Right hindlimb (tissue), 1 donor: ENCODE measurements at regions not wholly inside any gene's neighbourhood (a gene's known extent, or its start where the extent isn't known, plus 50 kb on each side); places are given as distances from the start of the nearest gene placed in this dataset.

ENCODE experiments used
- DNase-seq: peaks from one replicate; pipeline ENCODE4 v3.0.0-alpha.2; 2018

GRCh38 chr13:74706801-74707200, 572.6 kb upstream of the KLF12 start:
- no peak for DNase-seq

- DNase-seq = no peak
These were observed 571.2 kb upstream of the KLF12 start for GRCh38 chr13:74705438-74705837.

GRCh38 chr13:74703855-74704387, 569.7 kb upstream of the KLF12 start:
- no peak for DNase-seq

- DNase-seq = no peak
These were observed 562.1 kb upstream of the KLF12 start for GRCh38 chr13:74696148-74696922.

GRCh38 chr13:74695021-74695800, 561.0 kb upstream of the KLF12 start:
- DNase-seq = no peak

GRCh38 chr13:74687442-74688182, 553.4 kb upstream of the KLF12 start:
- DNase-seq = peak; percentile 67

GRCh38 chr13:74683411-74683810, 549.2 kb upstream of the KLF12 start:
- DNase-seq = no peak

GRCh38 chr13:74682746-74683145, 548.5 kb upstream of the KLF12 start:
- DNase-seq = no peak

- DNase-seq = no peak
These were observed 547.7 kb upstream of the KLF12 start for GRCh38 chr13:74681891-74682290.

- DNase-seq = no peak
These were observed 544.2 kb upstream of the KLF12 start for GRCh38 chr13:74678308-74678965.

- no peak for DNase-seq
These were observed 541.8 kb upstream of the KLF12 start for GRCh38 chr13:74675972-74676371.

- no peak for DNase-seq
These were observed 541.0 kb upstream of the KLF12 start for GRCh38 chr13:74675182-74675581.

GRCh38 chr13:74674720-74675119, 540.5 kb upstream of the KLF12 start:
- no peak for DNase-seq

- no peak for DNase-seq
These were observed 534.9 kb upstream of the KLF12 start for GRCh38 chr13:74669149-74669548.

GRCh38 chr13:74667656-74668203, 533.5 kb upstream of the KLF12 start:
- no peak for DNase-seq

GRCh38 chr13:74662905-74663304, 528.7 kb upstream of the KLF12 start:
- no peak for DNase-seq

GRCh38 chr13:74661851-74662250, 527.6 kb upstream of the KLF12 start:
- DNase-seq = no peak

GRCh38 chr13:74657765-74658164, 523.6 kb upstream of the KLF12 start:
- DNase-seq = no peak

- no peak for DNase-seq
These were observed 516.9 kb upstream of the KLF12 start for GRCh38 chr13:74651121-74651520.

GRCh38 chr13:74647991-74648390, 513.8 kb upstream of the KLF12 start:
- DNase-seq = no peak

- no peak for DNase-seq
These were observed 513.0 kb upstream of the KLF12 start for GRCh38 chr13:74647211-74647610.

GRCh38 chr13:74646091-74646490, 511.9 kb upstream of the KLF12 start:
- peak; percentile 69 for DNase-seq
